Fibroblast of lung (primary cell): ENCODE measurements at regions not wholly inside any gene's neighbourhood (a gene's known extent, or its start where the extent isn't known, plus 50 kb on each side); places are given as distances from the start of the nearest gene placed in this dataset.

Experiments used
- DNase-seq, 2 donors: peaks; one replicate each; pipeline versions ENCODE4 v3.0.0 to v3.0.0-alpha.2; 2010; ENCODE audit warnings: low read depth in 2 of 2
- H2AFZ ChIP-seq: 2 replicates; pipeline ENCODE4 v1.5.1; 2012; ENCODE audit warnings: low read length, control low read depth, inconsistent platforms
- H3K27ac ChIP-seq: 2 replicates; pipeline ENCODE4 v1.5.1; 2011; ENCODE audit warnings: low read length, control low read depth; ENCODE audit not compliant: insufficient read depth
- H3K27me3 ChIP-seq: 2 replicates; pipeline ENCODE4 v1.5.1; 2011; ENCODE audit warnings: mild to moderate bottlenecking, low read length; ENCODE audit not compliant: control insufficient read depth, insufficient read depth
- H3K36me3 ChIP-seq: 2 replicates; pipeline ENCODE4 v1.5.1; 2011; ENCODE audit warnings: low read length; ENCODE audit not compliant: control insufficient read depth, insufficient read depth
- H3K4me1 ChIP-seq: 2 replicates; pipeline ENCODE4 v1.5.1; 2011; ENCODE audit warnings: low read length; ENCODE audit not compliant: control insufficient read depth, insufficient read depth; ENCODE audit errors: extremely low read depth
- H3K4me2 ChIP-seq: 2 replicates; pipeline ENCODE4 v1.5.1; 2011; ENCODE audit warnings: low read length, control low read depth; ENCODE audit not compliant: insufficient read depth; ENCODE audit errors: extremely low read depth
- H3K4me3 ChIP-seq, 4 experiments: fragments of 200-600 bp in 1 of 4; sonication (generic) in 1 of 4; replicated peaks in 1 of 4; 2 replicates each; pipeline ENCODE4 v1.5.1; 2011 to 2016; ENCODE audit warnings: low read length in 4 of 4, low read depth in 3 of 4, mild to moderate bottlenecking in 3 of 4, control low read depth in 2 of 4, inconsistent platforms in 1 of 4, mixed read lengths in 1 of 4; ENCODE audit not compliant: insufficient read depth in 1 of 4; ENCODE audit errors: control extremely low read depth in 1 of 4
- H3K79me2 ChIP-seq: 2 replicates; pipeline ENCODE4 v1.5.1; 2012; ENCODE audit warnings: mild to moderate bottlenecking, low read length, inconsistent platforms; ENCODE audit not compliant: control insufficient read depth, insufficient read depth
- H3K9ac ChIP-seq: 2 replicates; pipeline ENCODE4 v1.5.1; 2011; ENCODE audit warnings: mild to moderate bottlenecking, low read length, control low read depth; ENCODE audit not compliant: insufficient read depth
- H3K9me3 ChIP-seq: 2 replicates; pipeline ENCODE4 v1.5.1; 2012; ENCODE audit warnings: low read depth, low read length; ENCODE audit not compliant: control insufficient read depth, insufficient read depth
- H4K20me1 ChIP-seq: 2 replicates; pipeline ENCODE4 v1.5.1; 2011; ENCODE audit warnings: low read length; ENCODE audit not compliant: control insufficient read depth, insufficient read depth; ENCODE audit errors: extremely low read depth
- EZH2 ChIP-seq: IDR thresholded peaks from 2 replicates; pipeline ENCODE4 v1.5.1; 2012; ENCODE audit warnings: low read length, control low read depth, mild to moderate bottlenecking; ENCODE audit errors: missing control alignments
- TF ChIP-seq, protein P1 (sequence below), 2 donors: IDR thresholded peaks in 1 of 2; conservative IDR thresholded peaks in 1 of 2; 1 replicate in 1 of 2; 2 replicates in 1 of 2; pipeline ENCODE4 v1.5.1; 2011 to 2012; ENCODE audit warnings: low read length in 2 of 2, control low read depth in 1 of 2, inconsistent platforms in 1 of 2, low read depth in 1 of 2, mild to moderate bottlenecking in 1 of 2

- H3K27me3 ChIP-seq, result no peaks in the 10 kb centered on the region
- no peaks in the 10 kb centered on the region for H3K9me3 ChIP-seq
- no peaks in the 10 kb centered on the region for H4K20me1 ChIP-seq
- no peak overlapping the region for H3K27ac ChIP-seq
- peak; percentile 27 to 50 for DNase-seq
- H3K4me3 ChIP-seq, result no peak overlapping the region
- no peaks in the 10 kb centered on the region for H3K4me1 ChIP-seq
- H3K79me2 ChIP-seq, result no peaks in the 10 kb centered on the region
- H2AFZ ChIP-seq, result no peak overlapping the region
- H3K9ac ChIP-seq, result no peak overlapping the region
- TF ChIP-seq, protein P1, sequence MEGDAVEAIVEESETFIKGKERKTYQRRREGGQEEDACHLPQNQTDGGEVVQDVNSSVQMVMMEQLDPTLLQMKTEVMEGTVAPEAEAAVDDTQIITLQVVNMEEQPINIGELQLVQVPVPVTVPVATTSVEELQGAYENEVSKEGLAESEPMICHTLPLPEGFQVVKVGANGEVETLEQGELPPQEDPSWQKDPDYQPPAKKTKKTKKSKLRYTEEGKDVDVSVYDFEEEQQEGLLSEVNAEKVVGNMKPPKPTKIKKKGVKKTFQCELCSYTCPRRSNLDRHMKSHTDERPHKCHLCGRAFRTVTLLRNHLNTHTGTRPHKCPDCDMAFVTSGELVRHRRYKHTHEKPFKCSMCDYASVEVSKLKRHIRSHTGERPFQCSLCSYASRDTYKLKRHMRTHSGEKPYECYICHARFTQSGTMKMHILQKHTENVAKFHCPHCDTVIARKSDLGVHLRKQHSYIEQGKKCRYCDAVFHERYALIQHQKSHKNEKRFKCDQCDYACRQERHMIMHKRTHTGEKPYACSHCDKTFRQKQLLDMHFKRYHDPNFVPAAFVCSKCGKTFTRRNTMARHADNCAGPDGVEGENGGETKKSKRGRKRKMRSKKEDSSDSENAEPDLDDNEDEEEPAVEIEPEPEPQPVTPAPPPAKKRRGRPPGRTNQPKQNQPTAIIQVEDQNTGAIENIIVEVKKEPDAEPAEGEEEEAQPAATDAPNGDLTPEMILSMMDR (conservative IDR thresholded peaks at IDR 0.05 in 1 of 2, IDR thresholded peaks at IDR 0.05 in 1 of 2; ENCODE audit: low read depth in 1 of 2, low read length in 2 of 2), result no peak
- TF ChIP-seq EZH2, result no peak
- no peak overlapping the region for H3K4me2 ChIP-seq
- H3K36me3 ChIP-seq, result no peaks in the 10 kb centered on the region
Observed at GRCh38 chr6:163667372-163668060, 253.0 kb downstream of the QKI start.

DNA sequence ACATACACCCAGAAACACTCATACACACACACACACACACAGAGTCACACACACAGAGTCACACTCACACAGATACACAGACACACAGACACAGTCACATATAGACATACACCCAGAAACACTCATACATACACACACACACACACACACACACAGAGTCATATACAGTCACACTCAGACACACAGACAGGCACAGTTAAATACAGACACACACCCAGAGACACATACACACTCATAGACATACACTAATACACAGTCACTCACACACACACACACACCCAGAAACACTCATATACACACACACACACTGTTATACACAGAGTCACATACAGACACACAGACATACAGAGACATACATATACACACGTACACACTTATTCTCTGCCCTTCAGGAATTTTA lies 250.9 kb downstream of the QKI start:
- no peak overlapping the region for H2AFZ ChIP-seq
- no peaks in the 10 kb centered on the region for H3K79me2 ChIP-seq
- no peak overlapping the region for H3K4me2 ChIP-seq
- no peak overlapping the region for H3K9ac ChIP-seq
- no peaks in the 10 kb centered on the region for H3K9me3 ChIP-seq
- H3K4me1 ChIP-seq, result no peaks in the 10 kb centered on the region
- DNase-seq, result no peak
- no peak for TF ChIP-seq EZH2
- TF ChIP-seq, protein P1 (conservative IDR thresholded peaks at IDR 0.05 in 1 of 2, IDR thresholded peaks at IDR 0.05 in 1 of 2; ENCODE audit: low read depth in 1 of 2, low read length in 2 of 2), result no peak
- H3K36me3 ChIP-seq, result no peaks in the 10 kb centered on the region
- H3K27ac ChIP-seq, result no peak overlapping the region
- H4K20me1 ChIP-seq, result no peaks in the 10 kb centered on the region
- no peaks in the 10 kb centered on the region for H3K27me3 ChIP-seq
- no peak overlapping the region for H3K4me3 ChIP-seq

DNA sequence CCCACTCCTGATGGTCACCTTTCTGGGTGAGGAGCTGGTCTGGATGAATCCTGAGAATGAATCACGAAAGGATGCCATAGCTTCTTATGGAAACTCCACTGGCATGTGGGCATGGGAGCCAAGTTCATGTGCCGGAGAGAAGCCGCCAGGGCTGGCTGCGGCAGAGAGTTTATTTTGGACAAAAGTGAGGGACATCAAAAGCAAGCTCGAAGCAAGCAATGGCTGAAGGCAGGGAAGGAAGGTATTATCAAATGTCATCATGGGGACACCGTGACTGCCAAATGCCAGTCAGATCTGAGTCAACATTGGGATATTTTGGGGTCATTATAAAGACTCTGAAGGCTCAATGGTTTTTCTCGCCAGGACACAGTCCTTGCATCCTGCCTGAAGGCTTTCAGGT lies 249.1 kb downstream of the QKI start:
- Histone ChIP-seq H3K79me2 (no peaks in the 10 kb centered on the region), H2AFZ (no peak overlapping the region), H3K9ac (no peak overlapping the region), H3K4me1 (no peaks in the 10 kb centered on the region), H3K36me3 (no peaks in the 10 kb centered on the region), H3K9me3 (no peaks in the 10 kb centered on the region), H3K27me3 (no peaks in the 10 kb centered on the region), H3K4me3 (no peak overlapping the region), H3K4me2 (no peak overlapping the region), H4K20me1 (no peaks in the 10 kb centered on the region), H3K27ac (no peak overlapping the region)
- TF ChIP-seq, protein P1 (conservative IDR thresholded peaks at IDR 0.05 in 1 of 2, IDR thresholded peaks at IDR 0.05 in 1 of 2; ENCODE audit: low read depth in 1 of 2, low read length in 2 of 2), result no peak
- no peak for TF ChIP-seq EZH2
- no peak for DNase-seq
